ENCODE measurements at regions not wholly inside any gene's neighbourhood (a gene's known extent, or its start where the extent isn't known, plus 50 kb on each side); places are given as distances from the start of the nearest gene placed in this dataset.

DNA sequence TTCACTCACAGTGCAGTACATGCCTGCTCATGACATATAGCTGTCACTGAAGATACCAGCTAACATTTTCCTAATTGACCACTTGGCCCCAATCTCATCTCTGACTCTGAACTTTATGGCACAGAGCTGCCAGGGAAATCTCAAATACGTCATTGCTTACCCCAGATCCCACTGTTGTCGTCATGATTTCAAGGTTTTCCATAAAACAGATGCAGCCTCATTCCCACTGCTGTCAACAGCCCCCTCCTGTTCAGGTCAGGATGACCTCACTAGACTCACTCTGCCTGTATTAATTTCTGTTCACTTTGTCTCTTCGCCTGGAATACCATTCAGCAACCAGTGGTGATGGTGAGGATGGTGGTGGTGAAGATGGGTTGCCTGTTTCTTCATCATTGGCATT lies 262.6 kb upstream of the TPM1 start:
- peaks cover 14% of the 10 kb centered on the region for H3K36me3 Mint-ChIP-seq

GRCh38 chr15:62781081-62781497 lies 261.5 kb upstream of the TPM1 start:
- DNase-seq (ENCODE audit: low spot score) (no peak), ATAC-seq (no peak)
- Mint-ChIP-seq H3K27ac (peak overlapping the region; percentile 43; the same call in 1 of the 2 replicates), H3K9me3 (peaks cover 4% of the 10 kb centered on the region; the same call in 1 of the 2 replicates), H3K36me3 (peaks cover 10% of the 10 kb centered on the region), H3K27me3 (ENCODE audit: low read depth) (no peaks in the 10 kb centered on the region), H3K4me3 (no peak overlapping the region), H3K4me1 (peaks cover 12% of the 10 kb centered on the region)
- no peak for TF ChIP-seq ZBTB21 (CRISPR knock-in tag; IDR thresholded peaks at IDR 0.05; ENCODE audit: borderline replicate concordance)
- POLR2A ChIA-PET, result no interaction called here
- CTCF ChIA-PET, result no interaction called here

More for the DNA sequence above, 262.6 kb upstream of the TPM1 start:
- no peak overlapping the region for H3K4me3 Mint-ChIP-seq
- ChIA-PET POLR2A (no interaction called here), CTCF (interaction anchor here (0.5 kb wide), 1 partner anchor 1611 kb away, joined by 4 read pairs; no protein-coding TSS in a partner anchor)
- H3K27me3 Mint-ChIP-seq (ENCODE audit: low read depth), result no peaks in the 10 kb centered on the region
- H3K27ac Mint-ChIP-seq, result no peak overlapping the region
- ATAC-seq (no peak), DNase-seq (ENCODE audit: low spot score) (no peak)
- TF ChIP-seq ERG (CRISPR knock-in tag; IDR thresholded peaks at IDR 0.05) (no peak), OVOL2 (CRISPR knock-in tag; IDR thresholded peaks at IDR 0.05; ENCODE audit: borderline replicate concordance) (no peak), RELA (CRISPR knock-in tag; IDR thresholded peaks at IDR 0.05; ENCODE audit: borderline replicate concordance) (no peak), ZNF219 (CRISPR knock-in tag; IDR thresholded peaks at IDR 0.05; ENCODE audit: borderline replicate concordance) (no peak), ZNF232 (CRISPR knock-in tag; IDR thresholded peaks at IDR 0.05) (no peak), SMAD4 (CRISPR knock-in tag; IDR thresholded peaks at IDR 0.05) (no peak), NFATC4 (CRISPR knock-in tag; IDR thresholded peaks at IDR 0.05) (no peak), ZMAT4 (CRISPR knock-in tag; IDR thresholded peaks at IDR 0.05) (no peak)
- TF ChIP-seq, protein P1, sequence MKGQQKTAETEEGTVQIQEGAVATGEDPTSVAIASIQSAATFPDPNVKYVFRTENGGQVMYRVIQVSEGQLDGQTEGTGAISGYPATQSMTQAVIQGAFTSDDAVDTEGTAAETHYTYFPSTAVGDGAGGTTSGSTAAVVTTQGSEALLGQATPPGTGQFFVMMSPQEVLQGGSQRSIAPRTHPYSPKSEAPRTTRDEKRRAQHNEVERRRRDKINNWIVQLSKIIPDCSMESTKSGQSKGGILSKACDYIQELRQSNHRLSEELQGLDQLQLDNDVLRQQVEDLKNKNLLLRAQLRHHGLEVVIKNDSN (CRISPR knock-in tag; IDR thresholded peaks at IDR 0.05), result no peak
- TF ChIP-seq, protein P2, sequence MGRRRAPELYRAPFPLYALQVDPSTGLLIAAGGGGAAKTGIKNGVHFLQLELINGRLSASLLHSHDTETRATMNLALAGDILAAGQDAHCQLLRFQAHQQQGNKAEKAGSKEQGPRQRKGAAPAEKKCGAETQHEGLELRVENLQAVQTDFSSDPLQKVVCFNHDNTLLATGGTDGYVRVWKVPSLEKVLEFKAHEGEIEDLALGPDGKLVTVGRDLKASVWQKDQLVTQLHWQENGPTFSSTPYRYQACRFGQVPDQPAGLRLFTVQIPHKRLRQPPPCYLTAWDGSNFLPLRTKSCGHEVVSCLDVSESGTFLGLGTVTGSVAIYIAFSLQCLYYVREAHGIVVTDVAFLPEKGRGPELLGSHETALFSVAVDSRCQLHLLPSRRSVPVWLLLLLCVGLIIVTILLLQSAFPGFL (CRISPR knock-in tag; IDR thresholded peaks at IDR 0.05; ENCODE audit: borderline replicate concordance), result no peak
- TF ChIP-seq, protein P3, sequence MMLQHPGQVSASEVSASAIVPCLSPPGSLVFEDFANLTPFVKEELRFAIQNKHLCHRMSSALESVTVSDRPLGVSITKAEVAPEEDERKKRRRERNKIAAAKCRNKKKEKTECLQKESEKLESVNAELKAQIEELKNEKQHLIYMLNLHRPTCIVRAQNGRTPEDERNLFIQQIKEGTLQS (CRISPR knock-in tag; conservative IDR thresholded peaks at IDR 0.05), result no peak
- peaks cover 4% of the 10 kb centered on the region; the same call in 1 of the 2 replicates for H3K9me3 Mint-ChIP-seq
- peaks cover 22% of the 10 kb centered on the region for H3K4me1 Mint-ChIP-seq

- Mint-ChIP-seq H3K27me3 (ENCODE audit: low read depth) (no peaks in the 10 kb centered on the region), H3K4me3 (no peak overlapping the region), H3K36me3 (peaks cover 10% of the 10 kb centered on the region), H3K4me1 (peaks cover 6% of the 10 kb centered on the region), H3K9me3 (peaks cover 4% of the 10 kb centered on the region; the same call in 1 of the 2 replicates), H3K27ac (no peak overlapping the region)
- ChIA-PET CTCF (interaction anchor here (0.5 to 1.8 kb wide), 23 partner anchors 8 to 357 kb away, joined by 3 to 18 read pairs (median 4); partner anchors contain the start of gene TPM1), POLR2A (interaction anchor here (1.1 kb wide), 2 partner anchors 260 to 266 kb away, joined by 3 read pairs; partner anchors contain the start of gene TPM1)
- ATAC-seq (peak; percentile 86), DNase-seq (ENCODE audit: low spot score) (peak; percentile 45)
- TF ChIP-seq IRF1 (CRISPR knock-in tag; IDR thresholded peaks at IDR 0.05) (no peak), FOXP4 (CRISPR knock-in tag; IDR thresholded peaks at IDR 0.05) (no peak), HMGA2 (CRISPR knock-in tag; IDR thresholded peaks at IDR 0.05) (no peak)
- TF ChIP-seq, protein P4, sequence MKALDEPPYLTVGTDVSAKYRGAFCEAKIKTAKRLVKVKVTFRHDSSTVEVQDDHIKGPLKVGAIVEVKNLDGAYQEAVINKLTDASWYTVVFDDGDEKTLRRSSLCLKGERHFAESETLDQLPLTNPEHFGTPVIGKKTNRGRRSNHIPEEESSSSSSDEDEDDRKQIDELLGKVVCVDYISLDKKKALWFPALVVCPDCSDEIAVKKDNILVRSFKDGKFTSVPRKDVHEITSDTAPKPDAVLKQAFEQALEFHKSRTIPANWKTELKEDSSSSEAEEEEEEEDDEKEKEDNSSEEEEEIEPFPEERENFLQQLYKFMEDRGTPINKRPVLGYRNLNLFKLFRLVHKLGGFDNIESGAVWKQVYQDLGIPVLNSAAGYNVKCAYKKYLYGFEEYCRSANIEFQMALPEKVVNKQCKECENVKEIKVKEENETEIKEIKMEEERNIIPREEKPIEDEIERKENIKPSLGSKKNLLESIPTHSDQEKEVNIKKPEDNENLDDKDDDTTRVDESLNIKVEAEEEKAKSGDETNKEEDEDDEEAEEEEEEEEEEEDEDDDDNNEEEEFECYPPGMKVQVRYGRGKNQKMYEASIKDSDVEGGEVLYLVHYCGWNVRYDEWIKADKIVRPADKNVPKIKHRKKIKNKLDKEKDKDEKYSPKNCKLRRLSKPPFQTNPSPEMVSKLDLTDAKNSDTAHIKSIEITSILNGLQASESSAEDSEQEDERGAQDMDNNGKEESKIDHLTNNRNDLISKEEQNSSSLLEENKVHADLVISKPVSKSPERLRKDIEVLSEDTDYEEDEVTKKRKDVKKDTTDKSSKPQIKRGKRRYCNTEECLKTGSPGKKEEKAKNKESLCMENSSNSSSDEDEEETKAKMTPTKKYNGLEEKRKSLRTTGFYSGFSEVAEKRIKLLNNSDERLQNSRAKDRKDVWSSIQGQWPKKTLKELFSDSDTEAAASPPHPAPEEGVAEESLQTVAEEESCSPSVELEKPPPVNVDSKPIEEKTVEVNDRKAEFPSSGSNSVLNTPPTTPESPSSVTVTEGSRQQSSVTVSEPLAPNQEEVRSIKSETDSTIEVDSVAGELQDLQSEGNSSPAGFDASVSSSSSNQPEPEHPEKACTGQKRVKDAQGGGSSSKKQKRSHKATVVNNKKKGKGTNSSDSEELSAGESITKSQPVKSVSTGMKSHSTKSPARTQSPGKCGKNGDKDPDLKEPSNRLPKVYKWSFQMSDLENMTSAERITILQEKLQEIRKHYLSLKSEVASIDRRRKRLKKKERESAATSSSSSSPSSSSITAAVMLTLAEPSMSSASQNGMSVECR (CRISPR knock-in tag; IDR thresholded peaks at IDR 0.05; ENCODE audit: borderline replicate concordance), result no peak
Measured at GRCh38 chr15:62782071-62782841, 260.3 kb upstream of the TPM1 start.
